OCI-LY1 (cell line): ENCODE measurements at regions not wholly inside any gene's neighbourhood (a gene's known extent, or its start where the extent isn't known, plus 50 kb on each side); places are given as distances from the start of the nearest gene placed in this dataset.

ENCODE experiments used
- EZH2 ChIP-seq: fragments of 200-600 bp; sonication (generic), shearing (Covaris generic); IDR thresholded peaks from 2 replicates; pipeline ENCODE4 v1.8.0; 2017; ENCODE audit warnings: borderline replicate concordance, mixed run types, mild to moderate bottlenecking, antibody characterized with exemption, low read length, moderate library complexity, mixed read lengths
- TF ChIP-seq, protein P1 (sequence below): fragments of 200-600 bp; sonication (generic), shearing (Covaris generic); IDR thresholded peaks from 2 replicates; pipeline ENCODE4 v1.5.1; 2017; ENCODE audit warnings: mild to moderate bottlenecking, antibody characterized with exemption, low read length, moderate library complexity, mixed read lengths

GRCh38 chr11:121807051-121807450, 309.0 kb downstream of the BLID start:
- TF ChIP-seq, protein P1, sequence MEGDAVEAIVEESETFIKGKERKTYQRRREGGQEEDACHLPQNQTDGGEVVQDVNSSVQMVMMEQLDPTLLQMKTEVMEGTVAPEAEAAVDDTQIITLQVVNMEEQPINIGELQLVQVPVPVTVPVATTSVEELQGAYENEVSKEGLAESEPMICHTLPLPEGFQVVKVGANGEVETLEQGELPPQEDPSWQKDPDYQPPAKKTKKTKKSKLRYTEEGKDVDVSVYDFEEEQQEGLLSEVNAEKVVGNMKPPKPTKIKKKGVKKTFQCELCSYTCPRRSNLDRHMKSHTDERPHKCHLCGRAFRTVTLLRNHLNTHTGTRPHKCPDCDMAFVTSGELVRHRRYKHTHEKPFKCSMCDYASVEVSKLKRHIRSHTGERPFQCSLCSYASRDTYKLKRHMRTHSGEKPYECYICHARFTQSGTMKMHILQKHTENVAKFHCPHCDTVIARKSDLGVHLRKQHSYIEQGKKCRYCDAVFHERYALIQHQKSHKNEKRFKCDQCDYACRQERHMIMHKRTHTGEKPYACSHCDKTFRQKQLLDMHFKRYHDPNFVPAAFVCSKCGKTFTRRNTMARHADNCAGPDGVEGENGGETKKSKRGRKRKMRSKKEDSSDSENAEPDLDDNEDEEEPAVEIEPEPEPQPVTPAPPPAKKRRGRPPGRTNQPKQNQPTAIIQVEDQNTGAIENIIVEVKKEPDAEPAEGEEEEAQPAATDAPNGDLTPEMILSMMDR, result no peak
- no peak for TF ChIP-seq EZH2
